Adrenal gland (tissue), 9 donors: ENCODE measurements at regions not wholly inside any gene's neighbourhood (a gene's known extent, or its start where the extent isn't known, plus 50 kb on each side); places are given as distances from the start of the nearest gene placed in this dataset.

Experiments used
- DNase-seq, 7 donors: peaks; one replicate each; pipeline ENCODE4 v3.0.0-alpha.2; 2019 to 2020
- H3K27ac ChIP-seq, 5 donors: fragments of 200-600 bp; sonication (generic) in 4 of 5; 1 replicate in 3 of 5; 2 replicates in 2 of 5; pipeline versions ENCODE4 v1.5.1 to v1.8.0; 2016 to 2020; ENCODE audit warnings: mild to moderate bottlenecking in 1 of 5
- H3K27me3 ChIP-seq: fragments of 200-600 bp; 2 replicates; pipeline ENCODE4 v1.8.0; 2021
- H3K36me3 ChIP-seq, 2 donors: fragments of 200-600 bp; replicated peaks in 1 of 2; 1 replicate in 1 of 2; 2 replicates in 1 of 2; pipeline versions ENCODE4 v1.5.1 to v1.8.0; 2018 to 2022
- H3K4me1 ChIP-seq, 2 donors: fragments of 200-600 bp; replicated peaks in 1 of 2; 1 replicate in 1 of 2; 2 replicates in 1 of 2; pipeline versions ENCODE4 v1.5.1 to v1.8.0; 2018 to 2021
- H3K4me3 ChIP-seq, 4 donors: fragments of 200-600 bp; sonication (generic) in 3 of 4; one replicate each; pipeline ENCODE4 v1.5.1; 2016 to 2018
- H3K9me3 ChIP-seq, 3 donors: fragments of 200-600 bp; sonication (generic) in 1 of 3; replicated peaks in 1 of 3; 1 replicate in 2 of 3; 2 replicates in 1 of 3; pipeline versions ENCODE4 v1.5.1 to v1.8.0; 2016 to 2021
- POLR2A ChIP-seq, 2 donors: fragments of 450-650 bp; IDR thresholded peaks; one replicate each; pipeline ENCODE4 v1.6.1; 2017; ENCODE audit warnings: antibody characterized with exemption in 2 of 2, mild to moderate bottlenecking in 2 of 2, moderate library complexity in 1 of 2
- WGBS, 4 donors: extraction: QIAGEN DNeasy Blood & Tissue Kit in 2 of 4; methylation state at CpG; one replicate each; pipeline versions ENCODE4 v1.1.5 to v1.1.7; 2013 to 2017; 5-methylcytosine and 5-hydroxymethylcytosine counted together
- intact Hi-C, 2 donors: fragments of 100-400 bp; cut with DNase I; formaldehyde crosslinking; loops; one replicate each; pipeline versions ENCODE4 v1.14.1 to v1.15.0; 2022 to 2023
- TF ChIP-seq, protein P1 (sequence below), 6 experiments: fragments of 450-650 bp in 4 of 6; fragments of 200-600 bp in 2 of 6; sonication (generic) in 1 of 6; IDR thresholded peaks; 1 replicate in 5 of 6; 2 replicates in 1 of 6; pipeline versions ENCODE4 v1.5.1 to v1.8.0; 2016 to 2021; ENCODE audit warnings: antibody characterized with exemption in 6 of 6, mild to moderate bottlenecking in 2 of 6, moderate library complexity in 1 of 6
- donor health status: healthy with polysubstance abuse.
- donor health status: Bipolar disorder and iron deficiency.
- donor health status: DM: yes; HTN: yes; CAD: no.
- donor health status: DM: no; HTN: no; CAD: no.
- donor health status: DM: no; HTN: no; CAD: no.

DNA sequence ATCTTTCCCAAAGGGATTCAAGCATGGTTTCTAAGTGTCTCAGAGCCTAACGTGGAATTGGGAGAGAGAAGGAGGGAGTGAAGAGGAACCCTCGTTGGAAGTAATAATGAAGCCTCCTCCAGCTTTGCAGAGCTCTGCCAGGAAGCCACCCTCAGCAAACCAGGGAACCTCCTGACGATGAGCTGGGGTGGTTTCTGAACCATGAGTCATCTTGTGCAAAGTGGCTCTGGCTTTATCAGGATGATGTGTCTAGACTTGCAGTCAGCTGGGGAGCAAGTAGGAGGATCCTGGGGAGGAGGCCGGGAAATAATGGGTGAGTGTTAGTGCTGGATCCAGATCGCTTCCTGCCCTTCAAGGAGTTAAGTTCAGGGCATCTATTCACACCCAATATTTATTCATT is 191.7 kb upstream of the RBFOX1 start:
- WGBS, 4 donors: 55 to 63% (median 58%) methylated on average over 5 of the region's 5 CpGs

DNA sequence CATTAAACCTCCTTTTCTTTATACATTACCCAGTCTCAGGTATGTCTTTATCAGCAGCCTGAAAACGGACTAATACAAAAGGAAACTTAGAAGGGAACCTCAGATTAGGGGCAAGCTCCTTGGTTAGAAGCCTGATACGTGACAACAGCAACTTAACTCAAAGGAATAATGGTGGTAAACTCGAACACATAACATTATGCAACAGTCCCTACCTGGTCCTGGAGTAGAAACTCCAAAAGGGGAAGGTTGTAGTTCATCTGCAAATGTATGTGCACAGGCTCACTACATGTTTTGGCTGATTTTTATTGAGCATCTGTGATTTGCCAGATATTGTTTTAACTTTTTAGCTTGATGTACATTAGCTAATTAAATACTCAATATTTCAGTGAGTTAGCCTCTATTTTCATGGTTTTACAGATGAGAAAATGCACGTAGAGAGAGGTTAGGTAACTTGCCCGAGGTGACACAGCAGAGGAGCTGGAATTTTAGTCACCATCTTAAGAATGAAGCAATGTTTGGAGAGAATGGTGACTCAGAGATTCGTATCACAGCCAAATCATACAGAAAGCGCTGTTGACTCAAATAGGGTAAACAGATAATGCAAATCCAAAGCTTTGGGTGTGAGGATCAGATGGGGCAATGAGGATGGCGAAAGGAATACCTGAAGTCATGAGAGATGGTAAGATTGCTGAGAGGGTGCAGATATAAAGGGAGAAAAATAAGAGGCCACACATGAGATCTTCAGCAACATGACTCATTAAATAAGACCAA is 194.9 kb upstream of the RBFOX1 start:
- intact Hi-C loops: no loop called here
- H3K4me1 ChIP-seq: no peaks in the 10 kb centered on the region
- DNase-seq: no peak
- WGBS, 4 donors: 56 to 60% (median 58%) methylated on average over 8 of the region's 8 CpGs
- no peaks in the 10 kb centered on the region for H3K36me3 ChIP-seq
- H3K27ac ChIP-seq: no peak overlapping the region
- H3K4me3 ChIP-seq: no peak overlapping the region
- no peaks in the 10 kb centered on the region for H3K9me3 ChIP-seq
- H3K27me3 ChIP-seq: no peaks in the 10 kb centered on the region
- TF ChIP-seq POLR2A (IDR thresholded peaks at IDR 0.05): no peak
- TF ChIP-seq, protein P1, sequence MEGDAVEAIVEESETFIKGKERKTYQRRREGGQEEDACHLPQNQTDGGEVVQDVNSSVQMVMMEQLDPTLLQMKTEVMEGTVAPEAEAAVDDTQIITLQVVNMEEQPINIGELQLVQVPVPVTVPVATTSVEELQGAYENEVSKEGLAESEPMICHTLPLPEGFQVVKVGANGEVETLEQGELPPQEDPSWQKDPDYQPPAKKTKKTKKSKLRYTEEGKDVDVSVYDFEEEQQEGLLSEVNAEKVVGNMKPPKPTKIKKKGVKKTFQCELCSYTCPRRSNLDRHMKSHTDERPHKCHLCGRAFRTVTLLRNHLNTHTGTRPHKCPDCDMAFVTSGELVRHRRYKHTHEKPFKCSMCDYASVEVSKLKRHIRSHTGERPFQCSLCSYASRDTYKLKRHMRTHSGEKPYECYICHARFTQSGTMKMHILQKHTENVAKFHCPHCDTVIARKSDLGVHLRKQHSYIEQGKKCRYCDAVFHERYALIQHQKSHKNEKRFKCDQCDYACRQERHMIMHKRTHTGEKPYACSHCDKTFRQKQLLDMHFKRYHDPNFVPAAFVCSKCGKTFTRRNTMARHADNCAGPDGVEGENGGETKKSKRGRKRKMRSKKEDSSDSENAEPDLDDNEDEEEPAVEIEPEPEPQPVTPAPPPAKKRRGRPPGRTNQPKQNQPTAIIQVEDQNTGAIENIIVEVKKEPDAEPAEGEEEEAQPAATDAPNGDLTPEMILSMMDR (IDR thresholded peaks at IDR 0.05): no peak

More for the DNA sequence above, 191.7 kb upstream of the RBFOX1 start:
- no peak overlapping the region for H3K4me3 ChIP-seq
- intact Hi-C loops: no loop called here
- no peaks in the 10 kb centered on the region for H3K4me1 ChIP-seq
- no peak for DNase-seq
- TF ChIP-seq, protein P1 (IDR thresholded peaks at IDR 0.05): no peak
- no peak for TF ChIP-seq POLR2A (IDR thresholded peaks at IDR 0.05)
- H3K27ac ChIP-seq: no peak overlapping the region
- no peaks in the 10 kb centered on the region for H3K9me3 ChIP-seq
- no peaks in the 10 kb centered on the region for H3K36me3 ChIP-seq
- no peaks in the 10 kb centered on the region for H3K27me3 ChIP-seq

DNA sequence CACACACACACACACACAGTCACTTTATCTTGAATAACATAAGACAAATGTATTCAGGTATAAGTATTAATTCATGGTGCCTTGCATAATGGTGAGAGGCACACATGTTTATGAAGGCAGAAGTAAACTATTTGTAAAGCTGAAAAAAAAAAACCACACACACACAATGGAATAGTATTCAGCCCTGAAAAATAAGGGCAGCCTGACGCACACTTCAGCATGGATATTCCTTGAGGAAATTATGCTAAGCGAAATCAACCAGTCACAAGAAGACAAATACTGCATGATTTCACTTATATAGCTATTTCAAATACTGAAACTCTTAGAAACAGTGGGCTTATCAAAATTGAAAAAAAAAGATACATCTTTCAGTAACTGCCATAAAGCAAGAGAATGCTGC is 200.2 kb upstream of the RBFOX1 start:
- 82 to 94% (median 85%) methylated on average over 2 of the region's 2 CpGs for WGBS, 4 donors
- no peaks in the 10 kb centered on the region for H3K9me3 ChIP-seq
- no peaks in the 10 kb centered on the region for H3K36me3 ChIP-seq
- H3K4me3 ChIP-seq: no peak overlapping the region
- TF ChIP-seq POLR2A (IDR thresholded peaks at IDR 0.05): no peak
- TF ChIP-seq, protein P1 (IDR thresholded peaks at IDR 0.05): no peak
- H3K27ac ChIP-seq: no peak overlapping the region
- DNase-seq: no peak
- H3K27me3 ChIP-seq: no peaks in the 10 kb centered on the region
- no peaks in the 10 kb centered on the region for H3K4me1 ChIP-seq
- intact Hi-C loops: no loop called here

DNA sequence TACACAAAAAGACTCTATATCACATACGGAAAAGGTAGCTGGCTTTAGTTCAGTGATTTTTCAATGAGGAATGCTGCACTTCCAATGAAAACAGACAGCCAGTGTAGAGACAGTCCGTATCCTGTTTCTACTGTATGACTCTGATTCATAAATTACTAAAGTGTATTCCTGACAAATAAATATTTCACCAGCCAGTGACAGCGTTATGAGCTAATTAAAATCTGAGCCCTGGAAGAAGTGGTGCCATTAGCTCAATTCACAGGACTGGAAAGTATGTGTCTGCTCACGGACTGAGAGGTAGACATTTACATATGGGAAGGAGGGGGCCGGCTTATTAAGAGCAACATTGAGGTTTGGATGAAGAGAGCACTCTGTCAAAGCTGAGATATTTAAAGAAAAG is 207.9 kb upstream of the RBFOX1 start:
- no peak overlapping the region for H3K4me3 ChIP-seq
- H3K27ac ChIP-seq: no peak overlapping the region
- no peak for DNase-seq
- H3K27me3 ChIP-seq: no peaks in the 10 kb centered on the region
- H3K9me3 ChIP-seq: no peaks in the 10 kb centered on the region
- H3K36me3 ChIP-seq: no peaks in the 10 kb centered on the region
- TF ChIP-seq, protein P1 (IDR thresholded peaks at IDR 0.05): no peak
- no peak for TF ChIP-seq POLR2A (IDR thresholded peaks at IDR 0.05)
- no peaks in the 10 kb centered on the region for H3K4me1 ChIP-seq
- 42 to 46% (median 45%) methylated on average over 5 of the region's 5 CpGs for WGBS, 4 donors
- intact Hi-C loops: no loop called here
